ENCODE measurements at regions not wholly inside any gene's neighbourhood (a gene's known extent, or its start where the extent isn't known, plus 50 kb on each side); places are given as distances from the start of the nearest gene placed in this dataset.

DNA sequence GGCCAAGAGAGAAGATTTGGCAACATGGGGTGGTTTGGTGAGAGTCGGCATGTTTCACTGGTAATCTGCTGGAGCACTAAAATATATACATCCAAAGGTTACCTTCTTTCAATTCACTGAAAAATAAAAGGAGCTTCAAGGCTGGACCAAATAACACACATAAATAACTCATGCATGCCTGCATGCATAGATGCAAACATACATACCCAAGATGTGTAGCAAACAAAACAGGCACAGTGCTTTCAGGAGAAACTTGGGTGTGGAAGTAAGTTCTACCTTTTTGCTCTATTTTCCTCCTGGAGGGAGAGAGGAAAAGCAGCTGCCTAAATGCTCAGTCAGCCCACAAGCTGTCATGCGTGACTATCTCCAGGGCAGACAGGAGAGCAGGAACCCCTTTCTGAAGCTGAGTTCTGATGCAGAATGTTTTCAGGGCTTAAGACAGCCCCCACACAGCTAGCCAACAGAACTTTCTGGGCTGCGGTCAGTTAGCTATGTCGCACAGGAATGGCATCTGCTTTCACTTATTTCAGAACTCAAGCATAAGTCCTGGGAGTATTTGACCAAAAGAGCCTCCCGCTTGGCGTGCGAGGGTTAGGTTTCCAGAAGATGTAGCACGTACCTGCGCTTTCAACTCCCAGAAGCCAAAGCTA is 166.2 kb downstream of the TOMM20 start (continued):
- TF ChIP-seq, protein P1, sequence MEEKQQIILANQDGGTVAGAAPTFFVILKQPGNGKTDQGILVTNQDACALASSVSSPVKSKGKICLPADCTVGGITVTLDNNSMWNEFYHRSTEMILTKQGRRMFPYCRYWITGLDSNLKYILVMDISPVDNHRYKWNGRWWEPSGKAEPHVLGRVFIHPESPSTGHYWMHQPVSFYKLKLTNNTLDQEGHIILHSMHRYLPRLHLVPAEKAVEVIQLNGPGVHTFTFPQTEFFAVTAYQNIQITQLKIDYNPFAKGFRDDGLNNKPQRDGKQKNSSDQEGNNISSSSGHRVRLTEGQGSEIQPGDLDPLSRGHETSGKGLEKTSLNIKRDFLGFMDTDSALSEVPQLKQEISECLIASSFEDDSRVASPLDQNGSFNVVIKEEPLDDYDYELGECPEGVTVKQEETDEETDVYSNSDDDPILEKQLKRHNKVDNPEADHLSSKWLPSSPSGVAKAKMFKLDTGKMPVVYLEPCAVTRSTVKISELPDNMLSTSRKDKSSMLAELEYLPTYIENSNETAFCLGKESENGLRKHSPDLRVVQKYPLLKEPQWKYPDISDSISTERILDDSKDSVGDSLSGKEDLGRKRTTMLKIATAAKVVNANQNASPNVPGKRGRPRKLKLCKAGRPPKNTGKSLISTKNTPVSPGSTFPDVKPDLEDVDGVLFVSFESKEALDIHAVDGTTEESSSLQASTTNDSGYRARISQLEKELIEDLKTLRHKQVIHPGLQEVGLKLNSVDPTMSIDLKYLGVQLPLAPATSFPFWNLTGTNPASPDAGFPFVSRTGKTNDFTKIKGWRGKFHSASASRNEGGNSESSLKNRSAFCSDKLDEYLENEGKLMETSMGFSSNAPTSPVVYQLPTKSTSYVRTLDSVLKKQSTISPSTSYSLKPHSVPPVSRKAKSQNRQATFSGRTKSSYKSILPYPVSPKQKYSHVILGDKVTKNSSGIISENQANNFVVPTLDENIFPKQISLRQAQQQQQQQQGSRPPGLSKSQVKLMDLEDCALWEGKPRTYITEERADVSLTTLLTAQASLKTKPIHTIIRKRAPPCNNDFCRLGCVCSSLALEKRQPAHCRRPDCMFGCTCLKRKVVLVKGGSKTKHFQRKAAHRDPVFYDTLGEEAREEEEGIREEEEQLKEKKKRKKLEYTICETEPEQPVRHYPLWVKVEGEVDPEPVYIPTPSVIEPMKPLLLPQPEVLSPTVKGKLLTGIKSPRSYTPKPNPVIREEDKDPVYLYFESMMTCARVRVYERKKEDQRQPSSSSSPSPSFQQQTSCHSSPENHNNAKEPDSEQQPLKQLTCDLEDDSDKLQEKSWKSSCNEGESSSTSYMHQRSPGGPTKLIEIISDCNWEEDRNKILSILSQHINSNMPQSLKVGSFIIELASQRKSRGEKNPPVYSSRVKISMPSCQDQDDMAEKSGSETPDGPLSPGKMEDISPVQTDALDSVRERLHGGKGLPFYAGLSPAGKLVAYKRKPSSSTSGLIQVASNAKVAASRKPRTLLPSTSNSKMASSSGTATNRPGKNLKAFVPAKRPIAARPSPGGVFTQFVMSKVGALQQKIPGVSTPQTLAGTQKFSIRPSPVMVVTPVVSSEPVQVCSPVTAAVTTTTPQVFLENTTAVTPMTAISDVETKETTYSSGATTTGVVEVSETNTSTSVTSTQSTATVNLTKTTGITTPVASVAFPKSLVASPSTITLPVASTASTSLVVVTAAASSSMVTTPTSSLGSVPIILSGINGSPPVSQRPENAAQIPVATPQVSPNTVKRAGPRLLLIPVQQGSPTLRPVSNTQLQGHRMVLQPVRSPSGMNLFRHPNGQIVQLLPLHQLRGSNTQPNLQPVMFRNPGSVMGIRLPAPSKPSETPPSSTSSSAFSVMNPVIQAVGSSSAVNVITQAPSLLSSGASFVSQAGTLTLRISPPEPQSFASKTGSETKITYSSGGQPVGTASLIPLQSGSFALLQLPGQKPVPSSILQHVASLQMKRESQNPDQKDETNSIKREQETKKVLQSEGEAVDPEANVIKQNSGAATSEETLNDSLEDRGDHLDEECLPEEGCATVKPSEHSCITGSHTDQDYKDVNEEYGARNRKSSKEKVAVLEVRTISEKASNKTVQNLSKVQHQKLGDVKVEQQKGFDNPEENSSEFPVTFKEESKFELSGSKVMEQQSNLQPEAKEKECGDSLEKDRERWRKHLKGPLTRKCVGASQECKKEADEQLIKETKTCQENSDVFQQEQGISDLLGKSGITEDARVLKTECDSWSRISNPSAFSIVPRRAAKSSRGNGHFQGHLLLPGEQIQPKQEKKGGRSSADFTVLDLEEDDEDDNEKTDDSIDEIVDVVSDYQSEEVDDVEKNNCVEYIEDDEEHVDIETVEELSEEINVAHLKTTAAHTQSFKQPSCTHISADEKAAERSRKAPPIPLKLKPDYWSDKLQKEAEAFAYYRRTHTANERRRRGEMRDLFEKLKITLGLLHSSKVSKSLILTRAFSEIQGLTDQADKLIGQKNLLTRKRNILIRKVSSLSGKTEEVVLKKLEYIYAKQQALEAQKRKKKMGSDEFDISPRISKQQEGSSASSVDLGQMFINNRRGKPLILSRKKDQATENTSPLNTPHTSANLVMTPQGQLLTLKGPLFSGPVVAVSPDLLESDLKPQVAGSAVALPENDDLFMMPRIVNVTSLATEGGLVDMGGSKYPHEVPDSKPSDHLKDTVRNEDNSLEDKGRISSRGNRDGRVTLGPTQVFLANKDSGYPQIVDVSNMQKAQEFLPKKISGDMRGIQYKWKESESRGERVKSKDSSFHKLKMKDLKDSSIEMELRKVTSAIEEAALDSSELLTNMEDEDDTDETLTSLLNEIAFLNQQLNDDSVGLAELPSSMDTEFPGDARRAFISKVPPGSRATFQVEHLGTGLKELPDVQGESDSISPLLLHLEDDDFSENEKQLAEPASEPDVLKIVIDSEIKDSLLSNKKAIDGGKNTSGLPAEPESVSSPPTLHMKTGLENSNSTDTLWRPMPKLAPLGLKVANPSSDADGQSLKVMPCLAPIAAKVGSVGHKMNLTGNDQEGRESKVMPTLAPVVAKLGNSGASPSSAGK (IDR thresholded peaks at IDR 0.05), result no peak
- TF ChIP-seq, protein P2, sequence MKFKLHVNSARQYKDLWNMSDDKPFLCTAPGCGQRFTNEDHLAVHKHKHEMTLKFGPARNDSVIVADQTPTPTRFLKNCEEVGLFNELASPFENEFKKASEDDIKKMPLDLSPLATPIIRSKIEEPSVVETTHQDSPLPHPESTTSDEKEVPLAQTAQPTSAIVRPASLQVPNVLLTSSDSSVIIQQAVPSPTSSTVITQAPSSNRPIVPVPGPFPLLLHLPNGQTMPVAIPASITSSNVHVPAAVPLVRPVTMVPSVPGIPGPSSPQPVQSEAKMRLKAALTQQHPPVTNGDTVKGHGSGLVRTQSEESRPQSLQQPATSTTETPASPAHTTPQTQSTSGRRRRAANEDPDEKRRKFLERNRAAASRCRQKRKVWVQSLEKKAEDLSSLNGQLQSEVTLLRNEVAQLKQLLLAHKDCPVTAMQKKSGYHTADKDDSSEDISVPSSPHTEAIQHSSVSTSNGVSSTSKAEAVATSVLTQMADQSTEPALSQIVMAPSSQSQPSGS (CRISPR knock-in tag; IDR thresholded peaks at IDR 0.05), result no peak
- TF ChIP-seq RBM14 (IDR thresholded peaks at IDR 0.05; ENCODE audit: borderline replicate concordance, insufficient read depth, low read depth, low read length), result no peak
- TF ChIP-seq MTA2 (IDR thresholded peaks at IDR 0.05; ENCODE audit: low read depth), result no peak
- TF ChIP-seq XRCC3 (IDR thresholded peaks at IDR 0.05), result no peak
- no peak for TF ChIP-seq BRF1 (IDR thresholded peaks at IDR 0.05; ENCODE audit: borderline replicate concordance, extremely low read depth, insufficient read length)
- TF ChIP-seq ZNF41 (CRISPR knock-in tag; conservative IDR thresholded peaks at IDR 0.05), result no peak
- no peak for TF ChIP-seq GABPB2 (CRISPR knock-in tag; conservative IDR thresholded peaks at IDR 0.05)
- TF ChIP-seq ZBTB5 (IDR thresholded peaks at IDR 0.05), result no peak
- no peak for TF ChIP-seq NONO (IDR thresholded peaks at IDR 0.05; ENCODE audit: low read depth in 2 of 2, low read length in 1 of 2)
- no peak for TF ChIP-seq RFX5 (IDR thresholded peaks at IDR 0.05; ENCODE audit: low read depth, low read length)
- no peak for TF ChIP-seq TCF7 (IDR thresholded peaks at IDR 0.05; ENCODE audit: borderline replicate concordance)
- no peak for TF ChIP-seq RAD51 (IDR thresholded peaks at IDR 0.05; ENCODE audit: borderline replicate concordance, low read depth)

Data from K562 (cell line).